IMR-90 (cell line): ENCODE measurements at regions not wholly inside any gene's neighbourhood (a gene's known extent, or its start where the extent isn't known, plus 50 kb on each side); places are given as distances from the start of the nearest gene placed in this dataset.

Source experiments
- ATAC-seq: fragments of 200-7000 bp; cut with Tn5 transposase; 2 replicates; pipeline ENCODE4 v1.9.1; 2020; ENCODE audit warnings: low read depth, mild to moderate bottlenecking, moderate library complexity
- BruUV-seq: library from RNA; stranded (reverse); fragments of 400-500 nt; replicated peaks from 2 replicates; lab custom pipeline; 2021; lab: Mats Ljungman, UMichigan
- CTCF ChIA-PET: fragments of 300-600 bp; formaldehyde crosslinking; extraction: SDS; loops from one replicate; lab custom pipeline; 2021; ENCODE audit warnings: antibody characterized with exemption; lab: Yijun Ruan, JAX
- POLR2A ChIA-PET: fragments of 300-600 bp; sonication (Branson Sonifier 250); formaldehyde crosslinking; loops from one replicate; lab custom pipeline; 2022; ENCODE audit warnings: antibody characterized with exemption; ENCODE audit not compliant: unreplicated experiment; lab: Charles Lee
- DNase-seq: peaks from one replicate; pipeline ENCODE4 v3.0.0; 2013
- H2AFZ ChIP-seq: replicated peaks from 2 replicates; pipeline ENCODE3; 2013; ENCODE audit warnings: low read length, mild to moderate bottlenecking; ENCODE audit not compliant: poor library complexity
- H2AK5ac ChIP-seq: 2 replicates; pipeline ENCODE4 v1.6.1; 2013; ENCODE audit warnings: low read depth, low read length, inconsistent platforms
- H2AK9ac ChIP-seq: replicated peaks from 2 replicates; pipeline ENCODE3; 2013; ENCODE audit warnings: mild to moderate bottlenecking, low read depth, low read length, moderate library complexity; ENCODE audit not compliant: poor library complexity
- H2BK120ac ChIP-seq: 2 replicates; pipeline ENCODE4 v1.6.1; 2013; ENCODE audit warnings: low read depth, low read length, inconsistent platforms
- H2BK15ac ChIP-seq: 3 replicates; pipeline ENCODE4 v1.6.1; 2013; ENCODE audit warnings: low read depth, low read length, inconsistent platforms
- H2BK20ac ChIP-seq: 2 replicates; pipeline ENCODE4 v1.6.1; 2013; ENCODE audit warnings: low read depth, mild to moderate bottlenecking, inconsistent platforms, low read length, moderate library complexity
- H2BK5ac ChIP-seq: 2 replicates; pipeline ENCODE4 v1.6.1; 2013; ENCODE audit warnings: mild to moderate bottlenecking, low read depth, low read length, inconsistent platforms; ENCODE audit not compliant: poor library complexity, severe bottlenecking
- H3K14ac ChIP-seq: replicated peaks from 2 replicates; pipeline ENCODE4 v1.6.1; 2013; ENCODE audit warnings: low read depth, low read length, inconsistent platforms
- H3K18ac ChIP-seq: 2 replicates; pipeline ENCODE4 v1.6.1; 2013; ENCODE audit warnings: low read depth, low read length, control low read depth
- H3K23ac ChIP-seq: 2 replicates; pipeline ENCODE4 v1.6.1; 2013; ENCODE audit warnings: low read depth, low read length, inconsistent platforms
- H3K27ac ChIP-seq: 2 replicates; pipeline ENCODE4 v1.5.1; 2013; ENCODE audit warnings: mild to moderate bottlenecking, control low read depth, low read length; ENCODE audit not compliant: insufficient read depth
- H3K27me3 ChIP-seq: 2 replicates; pipeline ENCODE4 v1.6.1; 2013; ENCODE audit warnings: low read length; ENCODE audit not compliant: control insufficient read depth, insufficient read depth
- H3K36me3 ChIP-seq: 2 replicates; pipeline ENCODE4 v1.6.1; 2013; ENCODE audit warnings: low read length, mixed read lengths; ENCODE audit not compliant: control insufficient read depth, insufficient read depth
- H3K4ac ChIP-seq: 2 replicates; pipeline ENCODE4 v1.6.1; 2013; ENCODE audit warnings: low read depth, low read length, inconsistent platforms
- H3K4me1 ChIP-seq: 2 replicates; pipeline ENCODE4 v1.6.1; 2013; ENCODE audit warnings: low read length, mixed read lengths; ENCODE audit not compliant: control insufficient read depth, insufficient read depth
- H3K4me2 ChIP-seq: 2 replicates; pipeline ENCODE4 v1.6.1; 2013; ENCODE audit warnings: low read depth, mild to moderate bottlenecking, control low read depth, low read length, moderate library complexity
- H3K4me3 ChIP-seq: 2 replicates; pipeline ENCODE4 v1.5.1; 2013; ENCODE audit warnings: low read depth, mild to moderate bottlenecking, control low read depth, low read length, moderate library complexity; ENCODE audit not compliant: insufficient read depth
- H3K56ac ChIP-seq: 2 replicates; pipeline ENCODE4 v1.6.1; 2013; ENCODE audit warnings: low read length, inconsistent platforms; ENCODE audit not compliant: insufficient read depth; ENCODE audit errors: extremely low read depth
- H3K79me1 ChIP-seq, 2 experiments: 2 replicates each; pipeline ENCODE4 v1.6.1; 2013; ENCODE audit warnings: low read length in 2 of 2, inconsistent platforms in 1 of 2, low read depth in 1 of 2
- H3K9ac ChIP-seq: 2 replicates; pipeline ENCODE4 v1.6.1; 2013; ENCODE audit warnings: low read depth, low read length, control low read depth
- H3K9me1 ChIP-seq: 2 replicates; pipeline ENCODE4 v1.6.1; 2013; ENCODE audit warnings: low read length, inconsistent platforms; ENCODE audit not compliant: insufficient read depth
- H3K9me3 ChIP-seq: 2 replicates; pipeline ENCODE4 v1.6.1; 2013; ENCODE audit warnings: low read length; ENCODE audit not compliant: control insufficient read depth, insufficient read depth
- H4K20me1 ChIP-seq: 2 replicates; pipeline ENCODE4 v1.6.1; 2013; ENCODE audit warnings: low read length, inconsistent platforms; ENCODE audit not compliant: insufficient read depth
- H4K5ac ChIP-seq: 2 replicates; pipeline ENCODE4 v1.6.1; 2013; ENCODE audit warnings: mild to moderate bottlenecking, low read depth, low read length, control low read depth
- H4K8ac ChIP-seq, 2 experiments: 2 replicates each; pipeline ENCODE4 v1.6.1; 2013; ENCODE audit warnings: low read depth in 2 of 2, low read length in 2 of 2, control low read depth in 1 of 2, inconsistent platforms in 1 of 2
- H4K91ac ChIP-seq: 2 replicates; pipeline ENCODE4 v1.6.1; 2013; ENCODE audit warnings: low read depth, low read length, inconsistent platforms; ENCODE audit not compliant: insufficient read depth
- BHLHE40 ChIP-seq: fragments of 150-350 bp; IDR thresholded peaks from 2 replicates; pipeline ENCODE4 v1.6.1; 2016; ENCODE audit warnings: mild to moderate bottlenecking, low read depth, low read length
- CEBPB ChIP-seq: IDR thresholded peaks from 2 replicates; pipeline ENCODE4 v1.6.1; 2012; ENCODE audit warnings: low read depth, low read length, improper control_type of control experiment
- FOS ChIP-seq: fragments of 150-350 bp; IDR thresholded peaks from 2 replicates; pipeline ENCODE4 v1.6.1; 2016; ENCODE audit warnings: low read depth, low read length
- MAFK ChIP-seq: IDR thresholded peaks from 2 replicates; pipeline ENCODE4 v1.6.1; 2012; ENCODE audit warnings: low read depth, low read length, improper control_type of control experiment
- MAZ ChIP-seq: IDR thresholded peaks from 2 replicates; pipeline ENCODE4 v1.6.1; 2012; ENCODE audit warnings: low read depth, mild to moderate bottlenecking, low read length, improper control_type of control experiment, moderate library complexity, borderline replicate concordance
- MXI1 ChIP-seq: IDR thresholded peaks from 2 replicates; pipeline ENCODE4 v1.6.1; 2012; ENCODE audit warnings: low read depth, mild to moderate bottlenecking, low read length, moderate library complexity, borderline replicate concordance
- NFE2L2 ChIP-seq: fragments of 150-350 bp; IDR thresholded peaks from 2 replicates; pipeline ENCODE4 v1.6.1; 2016; ENCODE audit warnings: low read depth, mild to moderate bottlenecking, low read length
- RAD21 ChIP-seq: IDR thresholded peaks from 2 replicates; pipeline ENCODE4 v1.6.1; 2012; ENCODE audit warnings: low read length, improper control_type of control experiment
- RCOR1 ChIP-seq: IDR thresholded peaks from 2 replicates; pipeline ENCODE4 v1.6.1; 2012; ENCODE audit warnings: mild to moderate bottlenecking, low read length, improper control_type of control experiment; ENCODE audit not compliant: insufficient replicate concordance
- WGBS, 2 experiments: methylation state at CpG; one replicate each; pipeline versions ENCODE4 v1.1.5 to v1.1.7; 2013; ENCODE audit warnings: missing lambda C conversion rate in 2 of 2; ENCODE audit not compliant: insufficient read length in 1 of 2; ENCODE audit errors: extremely low coverage in 2 of 2; 5-methylcytosine and 5-hydroxymethylcytosine counted together
- dilution Hi-C: fragments of 300-500 bp; cut with HindIII; formaldehyde crosslinking; loops from one replicate; pipeline ENCODE4 v1.14.3; 2018; ENCODE audit warnings: low sequenced_read_pairs; ENCODE audit not compliant: unreplicated experiment
- in situ Hi-C: fragments of 300-500 bp; cut with MboI; formaldehyde crosslinking; loops from 3 replicates; pipeline ENCODE4 v1.14.3; 2019; ENCODE audit warnings: low sequenced_read_pairs, inconsistent platforms, mixed read lengths
- intact Hi-C: fragments of 100-400 bp; cut with micrococcal nuclease; formaldehyde crosslinking; loops from 2 replicates; pipeline ENCODE4 v1.10.0; 2022
- TF ChIP-seq, protein P1 (sequence below): fragments of 150-350 bp; IDR thresholded peaks from 2 replicates; pipeline ENCODE4 v1.6.1; 2016; ENCODE audit warnings: low read depth, mild to moderate bottlenecking, low read length, moderate library complexity, borderline replicate concordance
- TF ChIP-seq, protein P2 (sequence below): conservative IDR thresholded peaks from 2 replicates; pipeline ENCODE4 v1.5.1; 2012; ENCODE audit warnings: mild to moderate bottlenecking, low read depth, low read length, improper control_type of control experiment

DNA sequence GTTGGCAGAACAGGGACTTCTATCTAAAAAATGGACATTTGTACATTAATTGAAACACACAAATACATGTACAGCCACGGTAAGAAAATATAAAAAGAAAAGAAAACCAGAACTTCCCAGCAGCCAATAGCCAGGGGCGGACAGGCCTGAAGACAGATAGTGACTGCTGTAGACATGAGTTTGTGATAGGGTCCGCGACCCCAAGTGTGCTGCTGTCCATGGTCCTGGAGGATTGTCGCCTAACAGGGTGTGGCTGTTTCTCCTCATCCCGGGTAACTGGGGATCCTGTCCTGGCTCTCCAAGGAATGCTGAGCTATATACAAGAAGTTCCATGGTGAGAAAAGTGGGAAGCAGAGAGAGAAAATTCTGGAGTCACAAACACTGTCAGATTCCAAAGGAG is 266.5 kb upstream of the SALL3 start:
- Histone ChIP-seq H4K91ac (no peak overlapping the region), H2BK120ac (no peak overlapping the region), H3K18ac (no peak overlapping the region), H3K36me3 (no peaks in the 10 kb centered on the region), H3K27ac (no peak overlapping the region), H3K79me1 (no peaks in the 10 kb centered on the region), H2BK5ac (no peak overlapping the region), H3K4ac (no peak overlapping the region), H4K5ac (no peak overlapping the region), H3K9me3 (peaks cover 55% of the 10 kb centered on the region), H3K14ac (no peak overlapping the region), H4K8ac (no peak overlapping the region), H3K27me3 (no peaks in the 10 kb centered on the region), H3K4me1 (no peaks in the 10 kb centered on the region), H2BK20ac (no peak overlapping the region), H2BK15ac (no peak overlapping the region), H4K20me1 (no peaks in the 10 kb centered on the region), H3K23ac (no peak overlapping the region), H3K9ac (no peak overlapping the region), H3K9me1 (no peaks in the 10 kb centered on the region), H3K4me3 (no peak overlapping the region), H2AFZ (no peak overlapping the region), H2AK5ac (no peak overlapping the region), H3K4me2 (no peak overlapping the region), H2AK9ac (no peak overlapping the region), H3K56ac (no peak overlapping the region)
- POLR2A ChIA-PET = no interaction called here
- dilution Hi-C loops = no loop called here
- no peak for ATAC-seq
- intact Hi-C loops = no loop called here
- DNase-seq = no peak
- CTCF ChIA-PET = no interaction called here
- in situ Hi-C loops = no loop called here
- TF ChIP-seq RCOR1 (no peak), CEBPB (no peak), BHLHE40 (no peak), MAZ (no peak), MAFK (no peak), RAD21 (no peak), NFE2L2 (no peak), MXI1 (no peak), FOS (no peak)
- TF ChIP-seq, protein P1, sequence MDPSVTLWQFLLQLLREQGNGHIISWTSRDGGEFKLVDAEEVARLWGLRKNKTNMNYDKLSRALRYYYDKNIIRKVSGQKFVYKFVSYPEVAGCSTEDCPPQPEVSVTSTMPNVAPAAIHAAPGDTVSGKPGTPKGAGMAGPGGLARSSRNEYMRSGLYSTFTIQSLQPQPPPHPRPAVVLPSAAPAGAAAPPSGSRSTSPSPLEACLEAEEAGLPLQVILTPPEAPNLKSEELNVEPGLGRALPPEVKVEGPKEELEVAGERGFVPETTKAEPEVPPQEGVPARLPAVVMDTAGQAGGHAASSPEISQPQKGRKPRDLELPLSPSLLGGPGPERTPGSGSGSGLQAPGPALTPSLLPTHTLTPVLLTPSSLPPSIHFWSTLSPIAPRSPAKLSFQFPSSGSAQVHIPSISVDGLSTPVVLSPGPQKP = no peak
- TF ChIP-seq, protein P2, sequence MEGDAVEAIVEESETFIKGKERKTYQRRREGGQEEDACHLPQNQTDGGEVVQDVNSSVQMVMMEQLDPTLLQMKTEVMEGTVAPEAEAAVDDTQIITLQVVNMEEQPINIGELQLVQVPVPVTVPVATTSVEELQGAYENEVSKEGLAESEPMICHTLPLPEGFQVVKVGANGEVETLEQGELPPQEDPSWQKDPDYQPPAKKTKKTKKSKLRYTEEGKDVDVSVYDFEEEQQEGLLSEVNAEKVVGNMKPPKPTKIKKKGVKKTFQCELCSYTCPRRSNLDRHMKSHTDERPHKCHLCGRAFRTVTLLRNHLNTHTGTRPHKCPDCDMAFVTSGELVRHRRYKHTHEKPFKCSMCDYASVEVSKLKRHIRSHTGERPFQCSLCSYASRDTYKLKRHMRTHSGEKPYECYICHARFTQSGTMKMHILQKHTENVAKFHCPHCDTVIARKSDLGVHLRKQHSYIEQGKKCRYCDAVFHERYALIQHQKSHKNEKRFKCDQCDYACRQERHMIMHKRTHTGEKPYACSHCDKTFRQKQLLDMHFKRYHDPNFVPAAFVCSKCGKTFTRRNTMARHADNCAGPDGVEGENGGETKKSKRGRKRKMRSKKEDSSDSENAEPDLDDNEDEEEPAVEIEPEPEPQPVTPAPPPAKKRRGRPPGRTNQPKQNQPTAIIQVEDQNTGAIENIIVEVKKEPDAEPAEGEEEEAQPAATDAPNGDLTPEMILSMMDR = no peak
- no TSS peak for BruUV-seq
- no CpG with 5 or more reads among the region's 6 CpGs for WGBS, 2 experiments
